GM23338 (cell line): ENCODE measurements at regions not wholly inside any gene's neighbourhood (a gene's known extent, or its start where the extent isn't known, plus 50 kb on each side); places are given as distances from the start of the nearest gene placed in this dataset.

Experiments used
- ATAC-seq: fragments of 200-7000 bp; cut with Tn5 transposase; 3 replicates; pipeline ENCODE4 v1.9.1; 2020
- DNase-seq: peaks from one replicate; pipeline ENCODE4 v3.0.0-alpha.2; 2015; ENCODE audit warnings: low spot score
- H2AFZ ChIP-seq: fragments of 200-600 bp; sonication (generic); 2 replicates; pipeline ENCODE4 v1.8.0; 2016; ENCODE audit warnings: antibody characterized with exemption, mild to moderate bottlenecking, moderate library complexity
- H3F3A ChIP-seq: fragments of 200-600 bp; sonication (generic); replicated peaks from 2 replicates; pipeline ENCODE4 v1.8.0; 2017; ENCODE audit warnings: antibody characterized with exemption, mixed run types, low read depth
- H3K27ac ChIP-seq: fragments of 200-600 bp; sonication (generic); 2 replicates; pipeline ENCODE4 v1.6.1; 2016; ENCODE audit warnings: low read depth
- H3K27me3 ChIP-seq: fragments of 200-600 bp; sonication (generic); 2 replicates; pipeline ENCODE4 v1.8.0; 2016; ENCODE audit warnings: mild to moderate bottlenecking, mixed run types, moderate library complexity; ENCODE audit not compliant: insufficient read depth
- H3K36me3 ChIP-seq: fragments of 200-600 bp; sonication (generic); 2 replicates; pipeline ENCODE4 v1.8.0; 2016; ENCODE audit warnings: mild to moderate bottlenecking; ENCODE audit not compliant: insufficient read depth
- H3K4me1 ChIP-seq: fragments of 200-600 bp; sonication (generic); 2 replicates; pipeline ENCODE4 v1.8.0; 2016; ENCODE audit warnings: mild to moderate bottlenecking, moderate library complexity; ENCODE audit not compliant: insufficient read depth
- H3K4me2 ChIP-seq: fragments of 200-600 bp; sonication (generic); 2 replicates; pipeline ENCODE4 v1.7.1; 2017; ENCODE audit warnings: mixed run types
- H3K4me3 ChIP-seq: fragments of 200-600 bp; sonication (generic); 2 replicates; pipeline ENCODE4 v1.6.1; 2016; ENCODE audit warnings: mixed run types
- H3K79me2 ChIP-seq: fragments of 200-600 bp; sonication (generic); replicated peaks from 2 replicates; pipeline ENCODE4 v1.8.0; 2017; ENCODE audit warnings: mild to moderate bottlenecking; ENCODE audit not compliant: insufficient read depth
- H3K9me2 ChIP-seq: fragments of 200-600 bp; sonication (generic); 2 replicates; pipeline ENCODE4 v1.8.0; 2017; ENCODE audit not compliant: insufficient read depth
- H4K20me1 ChIP-seq: fragments of 200-600 bp; sonication (generic); replicated peaks from 2 replicates; pipeline ENCODE4 v1.8.0; 2017; ENCODE audit warnings: mild to moderate bottlenecking; ENCODE audit not compliant: insufficient read depth
- H3K27ac Mint-ChIP-seq: 2 replicates; pipeline ENCODE4 v1.8.0; 2020; ENCODE audit warnings: inconsistent platforms, mild to moderate bottlenecking, moderate library complexity, mixed read lengths
- H3K27me3 Mint-ChIP-seq: 3 replicates; pipeline ENCODE4 v1.8.0; 2022; ENCODE audit warnings: low read depth, mild to moderate bottlenecking, moderate library complexity, mixed read lengths, inconsistent platforms; ENCODE audit not compliant: insufficient read depth, poor library complexity
- H3K36me3 Mint-ChIP-seq: 3 replicates; pipeline ENCODE4 v1.8.0; 2021; ENCODE audit warnings: low read depth, mild to moderate bottlenecking, inconsistent platforms, moderate library complexity, mixed read lengths
- H3K4me1 Mint-ChIP-seq: 3 replicates; pipeline ENCODE4 v1.8.0; 2020; ENCODE audit warnings: mild to moderate bottlenecking, inconsistent platforms, mixed read lengths
- H3K4me3 Mint-ChIP-seq: 3 replicates; pipeline ENCODE4 v1.8.0; 2021; ENCODE audit warnings: moderate library complexity, mild to moderate bottlenecking, inconsistent platforms, mixed read lengths
- H3K9me3 Mint-ChIP-seq: 3 replicates; pipeline ENCODE4 v1.8.0; 2020; ENCODE audit warnings: moderate library complexity, mild to moderate bottlenecking, inconsistent platforms, mixed read lengths
- CREB1 ChIP-seq: fragments of 250-450 bp; sonication (Bioruptor Pico); IDR thresholded peaks from 2 replicates; pipeline ENCODE4 v1.5.0; 2020; ENCODE audit warnings: low read depth, mild to moderate bottlenecking, moderate library complexity
- EZH2 ChIP-seq: fragments of 200-600 bp; sonication (generic); IDR thresholded peaks from one replicate; pipeline ENCODE4 v1.8.0; 2017; ENCODE audit warnings: antibody characterized with exemption, mild to moderate bottlenecking, low read depth; ENCODE audit not compliant: unreplicated experiment
- EZH2phosphoT487 ChIP-seq: fragments of 200-600 bp; sonication (generic); IDR thresholded peaks from one replicate; pipeline ENCODE4 v1.8.1; 2018; ENCODE audit warnings: antibody characterized with exemption; ENCODE audit not compliant: unreplicated experiment
- JUNB ChIP-seq: IDR thresholded peaks from one replicate; pipeline ENCODE4 v1.6.1; 2016; ENCODE audit warnings: antibody characterized with exemption; ENCODE audit not compliant: unreplicated experiment
- POLR2AphosphoS5 ChIP-seq: IDR thresholded peaks from 2 replicates; pipeline ENCODE4 v1.6.1; 2016; ENCODE audit warnings: antibody characterized with exemption, low read depth
- STAT1 ChIP-seq: IDR thresholded peaks from one replicate; pipeline ENCODE4 v1.6.1; 2016; ENCODE audit warnings: antibody characterized with exemption; ENCODE audit not compliant: unreplicated experiment
- ZNF114 ChIP-seq: fragments of 250-450 bp; sonication (Bioruptor Pico); IDR thresholded peaks from 2 replicates; pipeline ENCODE4 v1.5.0; 2020; ENCODE audit warnings: mild to moderate bottlenecking, moderate library complexity
- ZNF331 ChIP-seq: fragments of 250-450 bp; sonication (Bioruptor Pico); IDR thresholded peaks from 2 replicates; pipeline ENCODE4 v1.5.0; 2020; ENCODE audit warnings: low read depth, mild to moderate bottlenecking, moderate library complexity
- ZNF462 ChIP-seq: fragments of 250-450 bp; sonication (Bioruptor Pico); IDR thresholded peaks from 2 replicates; pipeline ENCODE4 v1.5.0; 2020; ENCODE audit warnings: mild to moderate bottlenecking, moderate library complexity
- TF ChIP-seq, protein P1 (sequence below), 2 experiments: fragments of 200-600 bp in 1 of 2; sonication (generic) in 1 of 2; conservative IDR thresholded peaks; 2 replicates each; pipeline versions ENCODE4 v1.5.1 to v1.6.1; 2016 to 2017; ENCODE audit warnings: antibody characterized with exemption in 2 of 2, low read depth in 2 of 2, mild to moderate bottlenecking in 2 of 2, moderate library complexity in 1 of 2
- TF ChIP-seq, protein P2 (sequence below): IDR thresholded peaks from one replicate; pipeline ENCODE4 v1.6.1; 2018; ENCODE audit warnings: antibody characterized with exemption; ENCODE audit not compliant: unreplicated experiment

DNA sequence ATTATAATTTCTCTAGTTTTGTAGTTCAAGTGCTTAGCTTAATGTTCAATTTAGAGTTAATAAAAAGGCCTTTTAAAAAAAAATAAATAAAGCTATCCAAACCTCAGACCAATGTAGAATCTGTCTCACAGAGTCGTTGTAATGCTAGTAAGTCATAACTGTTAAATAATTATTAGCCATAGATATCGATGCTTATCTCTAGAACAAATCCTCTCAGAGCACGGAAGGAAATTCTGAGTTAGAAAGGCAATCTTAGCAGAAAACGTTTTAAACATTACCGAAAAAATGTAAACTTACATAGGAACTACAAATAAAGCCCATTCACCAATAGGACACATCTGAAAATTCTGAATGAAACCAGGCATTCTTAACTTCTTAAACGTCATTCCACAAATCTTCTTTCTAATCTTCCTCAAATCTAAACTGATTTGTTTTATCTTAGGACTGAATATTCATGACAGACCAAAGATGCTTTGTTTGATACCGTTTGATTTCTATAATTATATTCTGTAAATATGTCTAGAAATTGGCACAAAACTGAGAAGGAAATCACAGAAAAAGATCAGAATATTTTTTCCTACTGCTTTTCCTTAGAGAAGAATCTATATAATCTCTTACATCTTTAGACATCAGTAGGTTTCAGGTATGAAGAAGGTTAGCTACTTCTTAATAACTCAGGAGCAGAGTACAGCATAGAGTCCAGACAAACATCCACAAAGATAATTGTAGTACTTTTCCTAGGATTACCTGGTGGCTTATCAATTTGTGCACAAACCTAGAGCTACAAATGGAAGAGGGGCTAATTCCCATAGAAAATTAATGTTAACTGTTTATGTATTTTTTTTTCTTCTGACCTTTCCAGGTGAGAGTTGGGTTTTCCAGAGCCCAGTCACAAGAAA lies 140.7 kb downstream of the BTC start:
- peaks cover 12% of the 10 kb centered on the region; the same call in 1 of the 2 replicates for H3K4me1 ChIP-seq
- Mint-ChIP-seq H3K27ac (no peak overlapping the region), H3K9me3 (no peaks in the 10 kb centered on the region), H3K27me3 (no peaks in the 10 kb centered on the region), H3K36me3 (no peaks in the 10 kb centered on the region), H3K4me3 (no peak overlapping the region), H3K4me1 (peaks cover 17% of the 10 kb centered on the region)
- H3K79me2 ChIP-seq: no peaks in the 10 kb centered on the region
- H3K4me2 ChIP-seq: no peak overlapping the region
- DNase-seq: no peak
- no peak for ATAC-seq
- no peaks in the 10 kb centered on the region for H3F3A ChIP-seq
- H4K20me1 ChIP-seq: no peaks in the 10 kb centered on the region
- H3K4me3 ChIP-seq: no peak overlapping the region
- peaks cover 4% of the 10 kb centered on the region; the same call in 1 of the 2 replicates for H3K9me2 ChIP-seq
- H3K27me3 ChIP-seq: no peaks in the 10 kb centered on the region
- H3K27ac ChIP-seq: no peak overlapping the region
- TF ChIP-seq ZNF331 (no peak), CREB1 (CRISPR knock-in tag) (no peak), EZH2phosphoT487 (no peak), STAT1 (no peak), ZNF114 (no peak), EZH2 (no peak), JUNB (no peak), ZNF462 (no peak), POLR2AphosphoS5 (no peak)
- TF ChIP-seq, protein P1, sequence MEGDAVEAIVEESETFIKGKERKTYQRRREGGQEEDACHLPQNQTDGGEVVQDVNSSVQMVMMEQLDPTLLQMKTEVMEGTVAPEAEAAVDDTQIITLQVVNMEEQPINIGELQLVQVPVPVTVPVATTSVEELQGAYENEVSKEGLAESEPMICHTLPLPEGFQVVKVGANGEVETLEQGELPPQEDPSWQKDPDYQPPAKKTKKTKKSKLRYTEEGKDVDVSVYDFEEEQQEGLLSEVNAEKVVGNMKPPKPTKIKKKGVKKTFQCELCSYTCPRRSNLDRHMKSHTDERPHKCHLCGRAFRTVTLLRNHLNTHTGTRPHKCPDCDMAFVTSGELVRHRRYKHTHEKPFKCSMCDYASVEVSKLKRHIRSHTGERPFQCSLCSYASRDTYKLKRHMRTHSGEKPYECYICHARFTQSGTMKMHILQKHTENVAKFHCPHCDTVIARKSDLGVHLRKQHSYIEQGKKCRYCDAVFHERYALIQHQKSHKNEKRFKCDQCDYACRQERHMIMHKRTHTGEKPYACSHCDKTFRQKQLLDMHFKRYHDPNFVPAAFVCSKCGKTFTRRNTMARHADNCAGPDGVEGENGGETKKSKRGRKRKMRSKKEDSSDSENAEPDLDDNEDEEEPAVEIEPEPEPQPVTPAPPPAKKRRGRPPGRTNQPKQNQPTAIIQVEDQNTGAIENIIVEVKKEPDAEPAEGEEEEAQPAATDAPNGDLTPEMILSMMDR (conservative IDR thresholded peaks at IDR 0.05; ENCODE audit: low read depth in 2 of 2): no peak
- TF ChIP-seq, protein P2, sequence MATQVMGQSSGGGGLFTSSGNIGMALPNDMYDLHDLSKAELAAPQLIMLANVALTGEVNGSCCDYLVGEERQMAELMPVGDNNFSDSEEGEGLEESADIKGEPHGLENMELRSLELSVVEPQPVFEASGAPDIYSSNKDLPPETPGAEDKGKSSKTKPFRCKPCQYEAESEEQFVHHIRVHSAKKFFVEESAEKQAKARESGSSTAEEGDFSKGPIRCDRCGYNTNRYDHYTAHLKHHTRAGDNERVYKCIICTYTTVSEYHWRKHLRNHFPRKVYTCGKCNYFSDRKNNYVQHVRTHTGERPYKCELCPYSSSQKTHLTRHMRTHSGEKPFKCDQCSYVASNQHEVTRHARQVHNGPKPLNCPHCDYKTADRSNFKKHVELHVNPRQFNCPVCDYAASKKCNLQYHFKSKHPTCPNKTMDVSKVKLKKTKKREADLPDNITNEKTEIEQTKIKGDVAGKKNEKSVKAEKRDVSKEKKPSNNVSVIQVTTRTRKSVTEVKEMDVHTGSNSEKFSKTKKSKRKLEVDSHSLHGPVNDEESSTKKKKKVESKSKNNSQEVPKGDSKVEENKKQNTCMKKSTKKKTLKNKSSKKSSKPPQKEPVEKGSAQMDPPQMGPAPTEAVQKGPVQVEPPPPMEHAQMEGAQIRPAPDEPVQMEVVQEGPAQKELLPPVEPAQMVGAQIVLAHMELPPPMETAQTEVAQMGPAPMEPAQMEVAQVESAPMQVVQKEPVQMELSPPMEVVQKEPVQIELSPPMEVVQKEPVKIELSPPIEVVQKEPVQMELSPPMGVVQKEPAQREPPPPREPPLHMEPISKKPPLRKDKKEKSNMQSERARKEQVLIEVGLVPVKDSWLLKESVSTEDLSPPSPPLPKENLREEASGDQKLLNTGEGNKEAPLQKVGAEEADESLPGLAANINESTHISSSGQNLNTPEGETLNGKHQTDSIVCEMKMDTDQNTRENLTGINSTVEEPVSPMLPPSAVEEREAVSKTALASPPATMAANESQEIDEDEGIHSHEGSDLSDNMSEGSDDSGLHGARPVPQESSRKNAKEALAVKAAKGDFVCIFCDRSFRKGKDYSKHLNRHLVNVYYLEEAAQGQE: no peak
- H2AFZ ChIP-seq: 0 out of 2 replicates have a peak overlapping the region, but pooled peaks have one; percentile 38
- H3K36me3 ChIP-seq: no peaks in the 10 kb centered on the region
